DMS114 treated with DMSO at 0.1 percent for 48 hours (cell line): ENCODE measurements at regions not wholly inside any gene's neighbourhood (a gene's known extent, or its start where the extent isn't known, plus 50 kb on each side); places are given as distances from the start of the nearest gene placed in this dataset.

Experiments
- DNase-seq: peaks from one replicate; lab custom pipeline; 2025; ENCODE audit not compliant: unreplicated experiment; lab: John Stamatoyannopoulos, UW

DNA sequence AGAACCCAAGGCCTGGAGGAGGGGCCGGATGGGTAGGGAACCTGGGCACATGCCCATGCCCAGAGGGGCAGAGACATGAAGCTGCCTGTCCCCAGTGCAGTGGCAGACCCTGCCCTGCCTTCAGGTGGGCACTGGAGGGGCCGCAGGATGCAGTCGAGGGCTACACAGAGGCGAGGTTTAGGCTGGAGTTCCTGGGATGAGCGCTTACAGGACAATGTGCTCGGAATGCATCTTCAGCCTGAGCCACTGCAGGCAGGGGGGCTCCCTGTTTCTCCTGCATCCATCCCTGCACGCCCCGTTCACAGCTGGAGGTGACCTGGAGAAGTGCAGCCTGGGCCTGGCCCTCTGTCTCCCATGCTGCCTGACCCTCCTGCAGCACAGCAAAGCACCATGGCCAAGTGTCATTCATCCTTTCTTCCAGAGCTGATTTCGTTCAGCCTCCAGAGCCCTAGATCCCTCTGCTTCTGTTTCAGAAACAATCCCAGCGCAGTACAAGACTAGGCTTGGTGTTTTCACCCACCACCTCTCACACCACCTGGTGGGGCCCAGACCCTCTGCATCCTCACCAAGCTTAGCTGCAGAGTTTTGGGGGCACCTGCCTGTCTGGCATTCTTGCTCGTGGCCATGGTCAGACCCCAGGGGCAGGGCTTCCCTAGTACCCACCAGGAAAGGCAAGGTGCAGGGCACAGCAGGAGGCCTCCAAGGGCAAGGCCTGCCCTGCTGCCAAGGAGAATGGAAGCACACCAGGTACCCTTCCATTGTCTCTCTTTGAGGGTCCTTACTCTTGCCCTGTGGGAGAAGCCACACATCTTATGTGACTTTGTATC, 311.9 kb downstream of the TCERG1L start:
- DNase-seq: no peak

DNA sequence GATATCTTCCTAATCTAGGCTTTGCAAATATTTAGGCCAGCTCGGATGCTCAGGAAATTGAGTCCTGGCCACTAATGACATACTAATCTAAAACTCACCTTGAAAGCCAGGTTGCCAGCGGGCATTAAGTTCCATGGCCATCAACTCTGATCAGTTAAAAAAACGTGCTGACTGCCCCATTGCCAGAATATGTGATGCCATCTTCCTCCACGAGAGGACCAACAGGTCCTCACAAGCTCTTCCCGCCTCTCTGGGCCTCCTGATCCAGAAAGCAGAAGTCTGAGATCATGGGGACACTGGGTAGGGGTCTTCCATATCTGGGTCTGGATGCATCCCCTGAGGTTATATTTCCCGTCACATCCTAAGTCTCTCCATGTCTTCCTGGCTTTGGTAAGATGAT, 311.3 kb downstream of the TCERG1L start:
- DNase-seq: no peak

DNA sequence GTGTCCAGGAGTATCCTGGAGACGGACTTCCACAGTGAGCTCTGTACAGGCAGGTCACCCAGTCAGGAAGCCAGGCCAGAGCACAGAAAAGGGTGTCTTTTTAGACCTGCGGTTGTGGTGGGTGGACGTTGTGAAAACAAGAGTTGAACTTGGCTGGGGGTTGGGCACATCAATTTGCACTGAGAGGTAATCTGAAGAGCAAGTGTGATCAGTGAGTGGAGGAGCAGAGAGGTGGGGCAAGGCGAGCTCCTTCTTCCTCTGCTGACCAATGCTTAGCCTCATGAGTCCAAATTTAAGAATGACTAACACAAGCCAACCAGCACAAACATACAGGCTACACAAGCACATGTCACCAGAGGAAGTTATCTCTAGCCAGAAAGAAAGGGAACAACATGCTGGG, 310.8 kb downstream of the TCERG1L start:
- DNase-seq: no peak

DNA sequence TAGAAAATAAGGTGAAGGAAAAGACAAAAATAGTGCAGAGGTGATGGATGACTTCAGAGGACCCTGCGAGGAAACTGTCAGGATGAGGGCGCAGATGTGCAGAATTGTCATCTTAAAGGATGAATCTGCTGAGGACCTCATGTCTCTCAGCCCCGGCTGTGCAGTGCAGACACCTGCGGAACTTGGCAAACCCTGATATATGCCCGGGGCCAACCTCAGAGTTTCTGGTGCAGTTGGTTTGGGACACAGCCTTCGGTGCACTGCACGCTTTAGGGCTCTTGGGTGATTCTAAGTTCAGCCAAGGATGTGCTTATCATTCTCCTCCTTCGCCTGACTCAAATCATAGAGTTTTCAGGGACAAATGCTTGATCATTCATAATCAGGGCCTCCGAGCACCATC, 310.1 kb downstream of the TCERG1L start:
- DNase-seq: no peak

DNA sequence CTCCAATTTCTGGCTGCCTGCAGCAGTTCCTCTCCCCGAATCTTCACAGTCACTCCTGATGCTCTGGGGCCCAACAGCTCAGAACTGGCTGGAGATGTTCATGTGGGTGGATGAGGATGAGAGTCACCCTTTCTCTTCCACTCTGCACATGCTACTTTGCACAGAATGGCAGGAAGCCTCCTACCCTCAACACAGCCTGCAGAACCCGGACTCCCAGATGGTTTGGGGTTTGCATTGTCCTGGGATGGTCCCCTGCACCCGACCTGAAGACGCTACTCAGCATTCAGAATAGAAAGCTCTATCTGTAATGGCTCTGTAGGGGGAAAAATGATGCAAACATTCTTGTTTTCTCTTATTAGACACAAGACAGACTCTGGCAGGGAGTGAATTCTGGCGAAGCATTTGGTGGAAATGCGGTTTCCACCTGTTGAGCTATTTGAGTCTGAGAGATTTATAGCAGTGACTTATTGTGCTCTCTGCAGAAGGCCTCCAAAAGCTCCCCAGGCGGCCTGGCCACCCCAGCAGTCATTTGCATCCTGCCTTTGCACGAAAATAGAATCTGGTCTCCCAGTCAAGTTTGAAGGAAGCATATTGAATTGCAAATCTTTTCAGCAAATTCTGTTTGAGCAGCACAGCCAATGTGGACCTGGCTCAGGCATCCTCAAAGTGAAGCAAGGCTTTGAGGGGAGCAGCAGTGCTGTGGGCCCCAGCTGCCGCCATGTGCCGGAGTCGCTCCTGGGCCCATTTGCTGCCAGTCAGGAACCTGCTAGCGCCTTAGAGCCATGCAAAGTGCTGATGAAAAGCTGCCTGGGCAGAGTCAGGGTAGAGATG, 309.3 kb downstream of the TCERG1L start:
- no peak for DNase-seq

DNA sequence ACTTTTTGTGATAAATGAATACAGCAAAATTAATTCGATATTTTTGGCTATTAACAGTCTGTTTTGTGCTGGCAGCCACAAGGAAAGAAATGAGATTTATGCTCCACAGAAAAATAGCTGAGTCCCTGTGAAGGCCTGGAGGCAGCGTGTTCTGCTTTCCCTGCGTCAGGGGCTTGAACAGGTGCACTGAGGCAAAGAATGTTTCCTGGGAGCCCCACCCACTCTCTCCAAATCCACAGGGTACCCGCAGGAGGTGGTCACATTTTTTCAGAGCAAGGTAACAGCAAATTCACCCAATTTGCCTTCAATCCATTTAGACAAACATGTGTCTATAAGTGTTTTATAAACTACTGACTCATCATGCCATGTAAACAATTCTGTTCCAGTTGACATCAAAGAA, 308.1 kb downstream of the TCERG1L start:
- DNase-seq: no peak

DNA sequence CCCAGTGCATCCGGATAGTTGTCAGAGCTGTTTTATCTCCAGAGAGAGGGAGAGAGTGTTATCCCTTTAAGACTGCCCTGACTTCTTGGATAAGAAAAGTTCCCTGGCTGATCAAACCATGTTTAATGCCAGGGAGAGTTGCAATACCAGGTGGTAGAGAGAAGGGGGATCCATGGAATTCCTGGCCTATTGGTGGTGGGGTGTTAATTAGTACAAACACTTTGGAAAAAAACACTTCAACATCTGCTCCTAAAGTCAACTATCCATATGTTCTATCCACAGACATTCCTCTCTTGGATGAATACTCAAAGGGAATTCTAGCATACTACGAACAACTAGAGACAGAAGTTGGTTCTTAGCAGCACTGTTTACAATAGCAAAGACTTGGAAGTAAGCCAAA, 307.2 kb downstream of the TCERG1L start:
- DNase-seq: no peak

DNA sequence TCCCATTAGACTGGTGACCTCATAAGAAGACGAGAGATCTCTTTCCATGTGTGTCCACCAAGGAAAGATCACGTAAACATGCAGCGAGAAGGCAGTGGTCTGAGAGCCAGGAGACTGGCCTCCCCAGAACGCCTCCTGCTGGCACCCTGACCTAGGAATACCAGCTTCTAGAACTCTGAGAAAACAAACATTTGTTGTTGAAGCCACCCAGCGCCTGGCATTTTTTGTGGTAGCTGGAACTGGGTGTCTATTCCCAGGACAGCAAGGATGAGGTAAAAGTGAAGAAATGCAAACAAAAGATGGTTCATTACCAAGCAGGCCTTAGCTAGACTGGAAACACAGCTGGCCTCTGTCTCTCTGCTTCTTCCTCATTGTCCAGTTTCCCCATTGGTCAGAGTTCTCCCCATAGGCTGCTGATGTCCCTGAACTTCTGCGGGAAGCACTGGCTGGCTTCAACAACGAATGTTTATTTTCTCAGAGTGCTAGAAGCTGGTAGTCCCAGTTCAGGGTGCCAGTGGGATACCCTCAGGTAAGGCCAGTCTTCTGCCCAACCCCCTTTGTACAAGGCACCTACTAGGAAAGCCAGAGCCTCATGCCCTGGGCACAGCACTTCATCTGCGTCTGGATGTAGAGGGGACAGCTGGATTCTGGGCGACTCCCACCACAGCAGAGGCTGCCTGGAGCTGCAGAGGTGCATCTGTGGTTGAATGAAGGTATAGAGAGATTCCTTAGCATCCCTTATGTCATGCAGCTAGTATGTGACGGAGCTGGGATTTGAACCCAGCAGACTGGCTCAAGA, 304.9 kb downstream of the TCERG1L start:
- no peak for DNase-seq

DNA sequence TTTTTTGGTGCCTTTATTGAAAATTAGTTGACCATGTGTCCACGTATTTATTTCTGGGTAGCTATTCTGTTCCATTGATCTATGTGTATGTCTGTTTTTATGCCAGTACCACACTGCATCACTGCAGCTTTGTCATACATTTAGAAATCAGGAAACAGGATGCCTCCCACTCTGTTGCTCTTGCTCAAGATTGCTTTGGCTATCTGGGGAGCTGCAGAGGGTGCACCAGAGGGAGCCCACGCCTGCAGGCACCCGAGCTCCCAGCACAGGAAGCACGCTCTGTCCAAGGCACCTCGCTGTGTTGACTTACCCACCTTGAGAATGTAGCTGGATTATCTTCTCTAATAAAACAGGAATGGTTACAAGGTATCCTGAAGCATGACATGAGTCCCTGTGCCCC, 301.7 kb downstream of the TCERG1L start:
- DNase-seq: no peak

DNA sequence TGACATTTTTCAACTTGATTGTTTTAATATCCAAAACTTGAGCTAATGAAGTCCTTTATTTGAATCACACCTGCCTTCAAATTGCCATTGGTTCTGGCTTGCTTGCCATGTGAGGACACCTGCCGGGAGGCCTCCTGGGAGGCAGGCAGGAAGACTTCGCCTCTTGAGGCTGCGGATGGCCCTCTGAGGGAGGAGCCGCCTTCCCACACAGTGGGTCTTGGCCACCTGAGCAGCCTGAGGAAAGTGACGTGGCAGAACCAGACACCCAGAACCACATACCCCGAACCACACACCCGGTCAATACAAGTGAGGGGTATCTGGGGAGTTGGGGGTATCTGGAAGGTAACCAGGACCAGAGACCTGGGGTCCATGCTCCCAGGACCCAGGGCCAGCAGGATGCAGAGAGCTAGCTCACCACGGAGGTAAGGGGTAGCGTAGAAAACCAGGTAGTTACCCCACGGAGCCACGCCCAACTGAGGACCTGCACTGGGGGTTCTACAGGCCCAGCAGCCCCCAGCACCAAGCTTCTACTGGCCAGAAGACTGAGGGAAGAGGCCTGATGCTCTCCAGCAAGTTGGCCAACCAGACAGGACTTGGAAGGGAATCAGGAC, 300.5 kb downstream of the TCERG1L start:
- no peak for DNase-seq

DNA sequence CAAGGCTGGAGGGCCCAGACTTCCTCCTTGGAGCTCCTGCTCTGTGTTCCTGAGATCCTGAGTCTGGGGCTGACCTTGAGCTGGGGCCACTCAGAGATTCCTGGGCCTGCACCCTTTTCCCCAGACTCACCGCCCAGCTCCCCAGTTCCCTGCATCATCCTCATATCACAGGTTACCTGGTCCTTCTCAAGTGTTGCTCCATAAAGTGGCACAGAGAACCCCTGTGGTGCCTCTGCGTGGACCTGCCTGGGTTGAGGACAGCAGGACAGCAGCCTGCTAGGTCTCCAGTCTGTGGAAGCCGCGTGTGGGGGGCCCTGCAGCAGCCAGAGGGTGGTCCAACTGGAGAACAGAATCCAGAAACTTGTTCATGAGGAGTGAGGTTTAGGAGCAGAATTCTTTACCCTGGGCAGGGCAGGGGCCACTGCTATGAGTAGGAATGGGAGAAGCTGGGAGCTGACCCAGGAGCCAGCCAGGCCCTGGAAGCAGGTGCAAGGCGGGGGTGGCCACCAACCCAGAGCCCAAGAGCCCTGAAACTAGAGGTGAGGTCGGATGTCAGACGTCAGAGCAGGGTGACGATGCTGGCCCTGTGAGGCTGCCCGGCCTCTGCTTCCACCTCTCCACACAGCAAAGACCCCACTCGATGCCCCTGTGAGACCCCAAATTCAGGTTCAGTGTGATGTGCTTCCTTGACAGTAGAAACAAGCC, 299.4 kb downstream of the TCERG1L start:
- no peak for DNase-seq

DNA sequence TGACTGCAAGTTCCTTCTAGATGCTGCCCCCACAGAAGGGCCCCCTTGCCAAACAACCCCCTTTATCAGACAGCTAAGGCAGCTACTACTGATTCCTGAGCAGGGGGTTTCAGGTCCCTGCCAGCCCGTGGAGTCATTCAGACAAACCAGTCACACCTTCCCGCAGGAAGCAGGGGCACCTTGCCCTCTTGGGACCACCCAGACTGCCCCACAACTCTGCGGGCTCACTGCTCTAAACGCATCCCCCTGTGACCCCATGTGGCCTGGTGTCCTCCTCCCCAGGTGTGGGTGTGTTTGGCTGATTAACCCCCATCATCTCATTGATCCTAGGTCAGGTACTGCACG, 298.9 kb downstream of the TCERG1L start:
- no peak for DNase-seq

DNA sequence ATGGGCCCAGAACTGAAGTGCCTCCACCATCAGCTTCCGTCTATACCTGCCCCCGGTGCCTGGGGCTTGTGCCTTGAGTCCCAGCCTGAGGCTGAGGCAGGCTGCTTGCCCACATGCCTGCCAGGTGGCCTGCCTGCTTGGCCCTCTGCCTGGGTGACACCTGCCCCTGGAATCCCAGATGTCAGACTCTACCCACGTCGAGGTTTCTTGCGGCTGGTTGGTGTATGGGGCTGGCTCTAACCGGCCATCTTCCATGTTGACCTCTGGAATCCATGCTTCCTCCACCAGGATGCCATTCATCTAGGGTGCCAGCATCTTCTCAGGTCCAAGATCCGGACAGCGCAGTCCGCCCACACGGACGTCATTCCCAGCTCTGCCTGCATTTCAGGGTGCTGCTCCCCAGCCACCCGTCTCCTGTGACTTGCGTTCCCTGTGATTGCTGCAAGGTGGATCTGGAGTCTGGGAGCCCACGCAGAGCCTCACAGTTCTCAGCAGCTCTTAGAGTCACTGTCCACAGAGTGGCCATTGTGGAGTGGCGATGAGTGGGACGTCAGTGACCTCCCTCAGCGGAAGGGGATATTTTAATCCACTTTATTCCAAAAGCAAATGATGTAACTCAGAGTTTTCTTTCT, 298.1 kb downstream of the TCERG1L start:
- DNase-seq: no peak

DNA sequence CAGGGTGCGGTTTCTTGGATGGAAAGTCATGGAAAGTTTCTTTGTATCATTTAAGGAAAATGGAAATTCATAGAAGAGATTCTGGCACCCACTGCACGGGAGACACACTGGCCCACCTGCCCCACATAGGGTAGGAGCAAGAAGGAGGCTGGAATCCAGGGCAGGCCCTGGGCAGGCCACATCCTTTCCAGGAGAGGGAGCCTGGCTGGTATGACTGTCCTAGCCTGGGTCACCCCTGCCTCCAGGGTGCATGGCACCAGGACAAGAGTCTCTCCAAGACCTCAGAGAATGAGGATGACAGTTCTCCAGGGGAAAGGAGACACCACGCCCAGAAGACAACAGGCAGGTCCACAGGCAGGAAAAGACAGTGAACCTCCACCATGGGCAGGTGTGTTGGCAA, 297.2 kb downstream of the TCERG1L start:
- DNase-seq: no peak

DNA sequence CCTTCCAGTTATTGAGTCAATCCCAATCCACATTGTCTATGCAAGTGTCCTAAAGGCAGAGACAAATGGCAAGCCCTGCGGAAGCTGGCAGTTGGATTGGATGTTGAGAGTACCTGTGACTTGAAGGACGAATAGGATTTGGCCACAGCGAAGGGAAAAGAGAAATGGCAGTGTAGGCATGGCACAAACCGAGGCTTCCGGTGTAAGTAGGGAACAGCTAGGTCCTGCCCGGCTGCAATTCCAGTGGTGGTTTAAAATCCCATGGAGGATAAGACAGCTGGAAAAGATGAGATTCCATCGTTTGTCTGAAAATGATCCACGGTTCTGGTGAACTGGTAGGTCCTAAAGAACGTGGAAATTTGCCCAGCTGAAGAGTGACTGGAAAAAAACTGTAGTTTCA, 296.2 kb downstream of the TCERG1L start:
- no peak for DNase-seq

DNA sequence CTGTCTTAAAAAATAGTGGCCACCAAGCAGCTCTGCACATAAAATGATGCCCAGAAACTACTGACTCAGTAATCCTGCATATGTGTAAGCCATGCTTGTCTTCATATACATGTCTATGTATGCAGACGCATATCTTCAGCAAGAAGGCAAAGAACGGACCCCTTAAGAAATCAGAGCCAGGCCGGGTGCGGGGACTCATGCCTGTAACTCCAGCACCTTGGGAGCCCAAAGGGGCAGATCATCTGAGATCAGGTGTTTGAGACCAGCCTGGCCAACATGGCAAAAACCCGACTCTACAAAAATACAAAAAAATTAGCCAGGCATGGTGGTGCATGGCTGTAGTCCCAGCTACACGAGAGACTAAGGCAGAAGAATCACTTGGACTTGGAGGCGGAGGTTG, 295.0 kb downstream of the TCERG1L start:
- no peak for DNase-seq

DNA sequence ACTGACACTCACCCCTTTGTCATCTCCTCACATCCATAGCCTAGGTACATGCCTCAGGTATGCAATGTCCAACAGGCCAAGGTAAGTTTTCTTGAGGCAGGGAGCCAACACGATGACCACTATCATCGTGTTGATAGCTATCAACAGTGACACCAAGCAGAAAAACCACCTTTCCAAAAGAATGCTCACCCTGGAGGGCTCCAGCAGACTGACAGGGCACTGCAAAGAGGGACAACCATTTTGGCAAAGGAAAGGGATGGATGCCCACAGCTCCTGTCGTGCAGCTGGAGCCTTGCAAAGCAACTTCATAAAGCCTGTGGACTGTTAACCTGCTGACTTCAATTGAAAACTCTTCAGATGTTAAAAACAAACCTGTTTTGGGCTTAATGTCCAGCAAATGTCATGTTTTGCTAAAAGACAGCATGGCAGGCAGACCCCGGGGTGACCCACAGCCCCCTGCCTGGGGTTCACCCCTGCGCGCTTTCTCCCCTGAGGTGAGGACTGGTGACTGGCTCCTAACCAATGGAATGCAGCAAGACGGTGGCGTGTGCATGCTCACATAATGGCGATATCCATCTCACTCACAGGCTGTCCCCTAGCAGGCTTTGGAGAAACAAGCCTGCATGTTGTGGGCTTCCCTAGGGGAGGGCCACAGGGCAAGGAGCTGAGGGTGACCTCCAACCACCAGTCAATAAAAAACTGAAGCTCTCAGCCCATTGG, 293.8 kb downstream of the TCERG1L start:
- no peak for DNase-seq

DNA sequence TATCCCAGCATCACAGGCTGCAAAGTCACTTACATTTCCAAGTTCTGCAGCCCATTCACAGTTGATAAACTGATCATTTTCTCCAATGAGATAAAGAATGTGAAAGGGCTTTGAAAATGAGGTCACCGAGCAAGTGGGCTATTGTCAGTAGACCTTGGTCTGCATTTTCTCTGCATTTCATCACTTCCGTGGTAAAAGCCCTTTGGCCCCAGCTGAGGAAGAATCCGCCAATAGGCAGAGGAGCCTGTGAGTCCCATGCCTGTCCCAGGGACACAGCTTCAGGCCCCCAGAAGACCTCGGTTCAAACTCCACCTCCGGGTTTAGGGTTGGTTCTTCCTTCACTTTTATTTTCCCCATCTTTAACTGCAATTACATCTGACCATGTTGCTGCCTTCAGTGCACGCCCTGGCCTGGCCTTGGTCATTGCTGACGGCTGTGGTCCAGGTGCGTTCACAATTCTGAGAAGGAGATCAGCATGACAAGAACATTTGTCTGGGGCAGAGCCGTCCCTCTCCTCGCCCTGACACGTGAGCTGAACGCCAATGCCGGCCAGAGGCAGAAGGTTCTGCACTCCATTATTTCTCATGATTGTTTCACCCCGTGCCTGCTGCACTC, 292.5 kb downstream of the TCERG1L start:
- DNase-seq: no peak

DNA sequence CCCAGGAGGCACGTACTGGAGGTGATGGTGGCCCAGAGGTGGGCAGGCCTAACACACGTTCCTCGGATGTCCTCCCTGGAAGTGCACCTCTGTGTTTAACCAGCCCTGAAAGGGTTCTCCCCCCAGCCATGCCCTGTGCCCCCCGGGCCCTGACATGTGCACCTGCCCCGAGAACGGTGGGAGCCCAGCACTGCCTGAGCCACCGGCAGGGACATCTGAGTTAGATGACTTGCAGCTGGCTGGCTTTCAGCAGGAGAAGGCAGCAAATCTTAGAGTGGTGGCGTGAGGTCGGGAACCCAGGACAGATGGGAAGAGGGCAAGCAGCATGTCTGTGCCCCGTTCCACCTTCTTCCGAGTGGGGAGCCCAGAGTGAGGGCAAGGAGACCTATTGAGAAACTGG, 291.8 kb downstream of the TCERG1L start:
- DNase-seq: no peak
